Testis (tissue), 2 donors: ENCODE measurements at regions not wholly inside any gene's neighbourhood (a gene's known extent, or its start where the extent isn't known, plus 50 kb on each side); places are given as distances from the start of the nearest gene placed in this dataset.

Experiments used
- POLR2A ChIP-seq: fragments of 450-650 bp; IDR thresholded peaks from one replicate; pipeline ENCODE4 v1.6.1; 2017; ENCODE audit warnings: antibody characterized with exemption, mild to moderate bottlenecking, moderate library complexity
- TF ChIP-seq, protein P1 (sequence below), 3 experiments: fragments of 450-650 bp in 2 of 3; fragments of 200-600 bp in 1 of 3; sonication (generic) in 1 of 3; IDR thresholded peaks; one replicate each; pipeline ENCODE4 v1.5.1; 2016 to 2019; ENCODE audit warnings: antibody characterized with exemption in 3 of 3, mild to moderate bottlenecking in 2 of 3, moderate library complexity in 1 of 3

DNA sequence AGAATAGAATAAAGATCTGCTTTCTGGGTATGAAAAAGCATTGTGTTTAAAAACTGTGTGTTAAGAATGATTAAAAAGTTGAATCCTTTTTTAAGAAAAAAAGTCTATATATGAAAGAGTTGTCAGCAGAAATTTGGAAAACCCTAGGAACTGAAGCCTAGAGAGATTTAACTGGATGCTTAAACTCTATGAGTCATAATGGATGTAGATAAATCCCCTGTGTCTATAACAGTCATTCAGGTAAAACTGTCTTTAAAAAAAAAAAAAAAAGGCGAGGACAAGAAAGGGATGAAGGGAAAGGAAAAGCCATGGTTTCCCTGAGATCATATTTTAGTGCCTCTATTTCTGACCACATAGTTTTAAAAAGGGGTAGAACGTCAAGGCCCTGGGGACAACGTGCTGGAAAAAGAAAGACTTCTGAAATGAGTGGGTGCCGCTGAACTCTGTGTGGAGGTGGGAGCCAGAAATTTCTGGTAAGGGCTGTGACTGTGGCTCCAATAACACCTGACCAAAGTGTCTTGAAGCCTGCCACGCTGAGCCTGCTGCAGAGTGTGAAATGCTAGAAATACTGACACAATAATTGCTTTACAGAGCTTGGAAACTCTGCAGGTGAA, 302.6 kb upstream of the ARID1B start:
- TF ChIP-seq, protein P1, sequence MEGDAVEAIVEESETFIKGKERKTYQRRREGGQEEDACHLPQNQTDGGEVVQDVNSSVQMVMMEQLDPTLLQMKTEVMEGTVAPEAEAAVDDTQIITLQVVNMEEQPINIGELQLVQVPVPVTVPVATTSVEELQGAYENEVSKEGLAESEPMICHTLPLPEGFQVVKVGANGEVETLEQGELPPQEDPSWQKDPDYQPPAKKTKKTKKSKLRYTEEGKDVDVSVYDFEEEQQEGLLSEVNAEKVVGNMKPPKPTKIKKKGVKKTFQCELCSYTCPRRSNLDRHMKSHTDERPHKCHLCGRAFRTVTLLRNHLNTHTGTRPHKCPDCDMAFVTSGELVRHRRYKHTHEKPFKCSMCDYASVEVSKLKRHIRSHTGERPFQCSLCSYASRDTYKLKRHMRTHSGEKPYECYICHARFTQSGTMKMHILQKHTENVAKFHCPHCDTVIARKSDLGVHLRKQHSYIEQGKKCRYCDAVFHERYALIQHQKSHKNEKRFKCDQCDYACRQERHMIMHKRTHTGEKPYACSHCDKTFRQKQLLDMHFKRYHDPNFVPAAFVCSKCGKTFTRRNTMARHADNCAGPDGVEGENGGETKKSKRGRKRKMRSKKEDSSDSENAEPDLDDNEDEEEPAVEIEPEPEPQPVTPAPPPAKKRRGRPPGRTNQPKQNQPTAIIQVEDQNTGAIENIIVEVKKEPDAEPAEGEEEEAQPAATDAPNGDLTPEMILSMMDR (IDR thresholded peaks at IDR 0.05): no peak
- no peak for TF ChIP-seq POLR2A
